NB4 (cell line): ENCODE measurements at regions not wholly inside any gene's neighbourhood (a gene's known extent, or its start where the extent isn't known, plus 50 kb on each side); places are given as distances from the start of the nearest gene placed in this dataset.

Experiments used
- MYC ChIP-seq: IDR thresholded peaks from 2 replicates; pipeline ENCODE4 v1.6.1; 2011; ENCODE audit warnings: low read depth, low read length
- POLR2A ChIP-seq: IDR thresholded peaks from 2 replicates; pipeline ENCODE4 v1.6.1; 2011; ENCODE audit warnings: mild to moderate bottlenecking; ENCODE audit not compliant: insufficient read length; ENCODE audit errors: extremely low read depth
- TF ChIP-seq, protein P1 (sequence below): IDR thresholded peaks from one replicate; pipeline ENCODE4 v1.5.1; 2012; ENCODE audit warnings: low read depth, low read length

DNA sequence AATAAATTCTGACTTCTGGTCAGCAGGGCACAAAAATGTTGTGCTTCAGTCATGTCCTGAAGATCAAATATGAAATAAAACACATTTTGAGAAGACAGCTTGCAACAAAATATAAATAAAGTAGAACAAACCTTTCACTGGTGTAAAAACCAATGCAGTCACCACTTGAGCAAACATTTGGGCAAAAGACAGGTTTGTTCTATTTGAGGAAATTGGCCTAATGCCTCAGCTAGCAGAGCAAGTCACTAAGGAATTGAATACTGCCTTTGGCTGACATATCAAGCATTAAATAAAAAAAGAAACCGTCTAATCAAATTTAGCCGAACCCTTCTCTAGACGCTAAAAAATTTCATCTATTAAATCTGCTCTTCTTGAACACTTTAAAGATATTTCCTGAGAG is 475.4 kb upstream of the CNTN3 start:
- TF ChIP-seq, protein P1, sequence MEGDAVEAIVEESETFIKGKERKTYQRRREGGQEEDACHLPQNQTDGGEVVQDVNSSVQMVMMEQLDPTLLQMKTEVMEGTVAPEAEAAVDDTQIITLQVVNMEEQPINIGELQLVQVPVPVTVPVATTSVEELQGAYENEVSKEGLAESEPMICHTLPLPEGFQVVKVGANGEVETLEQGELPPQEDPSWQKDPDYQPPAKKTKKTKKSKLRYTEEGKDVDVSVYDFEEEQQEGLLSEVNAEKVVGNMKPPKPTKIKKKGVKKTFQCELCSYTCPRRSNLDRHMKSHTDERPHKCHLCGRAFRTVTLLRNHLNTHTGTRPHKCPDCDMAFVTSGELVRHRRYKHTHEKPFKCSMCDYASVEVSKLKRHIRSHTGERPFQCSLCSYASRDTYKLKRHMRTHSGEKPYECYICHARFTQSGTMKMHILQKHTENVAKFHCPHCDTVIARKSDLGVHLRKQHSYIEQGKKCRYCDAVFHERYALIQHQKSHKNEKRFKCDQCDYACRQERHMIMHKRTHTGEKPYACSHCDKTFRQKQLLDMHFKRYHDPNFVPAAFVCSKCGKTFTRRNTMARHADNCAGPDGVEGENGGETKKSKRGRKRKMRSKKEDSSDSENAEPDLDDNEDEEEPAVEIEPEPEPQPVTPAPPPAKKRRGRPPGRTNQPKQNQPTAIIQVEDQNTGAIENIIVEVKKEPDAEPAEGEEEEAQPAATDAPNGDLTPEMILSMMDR: no peak
- TF ChIP-seq POLR2A: no peak
- no peak for TF ChIP-seq MYC
